Prostate gland (tissue), 2 donors: ENCODE measurements at regions not wholly inside any gene's neighbourhood (a gene's known extent, or its start where the extent isn't known, plus 50 kb on each side); places are given as distances from the start of the nearest gene placed in this dataset.

Source experiments
- POLR2AphosphoS5 ChIP-seq: sonication (generic); formaldehyde crosslinking; IDR thresholded peaks from one replicate; pipeline ENCODE4 v1.6.1; 2017; ENCODE audit warnings: antibody characterized with exemption
- TF ChIP-seq, protein P1 (sequence below), 4 experiments: fragments of 200-600 bp in 2 of 4; fragments of 450-650 bp in 2 of 4; sonication (generic) in 2 of 4; IDR thresholded peaks; 1 replicate in 3 of 4; 2 replicates in 1 of 4; pipeline ENCODE4 v1.5.1; 2016 to 2019; ENCODE audit warnings: antibody characterized with exemption in 4 of 4, mild to moderate bottlenecking in 2 of 4, moderate library complexity in 2 of 4

- TF ChIP-seq, protein P1, sequence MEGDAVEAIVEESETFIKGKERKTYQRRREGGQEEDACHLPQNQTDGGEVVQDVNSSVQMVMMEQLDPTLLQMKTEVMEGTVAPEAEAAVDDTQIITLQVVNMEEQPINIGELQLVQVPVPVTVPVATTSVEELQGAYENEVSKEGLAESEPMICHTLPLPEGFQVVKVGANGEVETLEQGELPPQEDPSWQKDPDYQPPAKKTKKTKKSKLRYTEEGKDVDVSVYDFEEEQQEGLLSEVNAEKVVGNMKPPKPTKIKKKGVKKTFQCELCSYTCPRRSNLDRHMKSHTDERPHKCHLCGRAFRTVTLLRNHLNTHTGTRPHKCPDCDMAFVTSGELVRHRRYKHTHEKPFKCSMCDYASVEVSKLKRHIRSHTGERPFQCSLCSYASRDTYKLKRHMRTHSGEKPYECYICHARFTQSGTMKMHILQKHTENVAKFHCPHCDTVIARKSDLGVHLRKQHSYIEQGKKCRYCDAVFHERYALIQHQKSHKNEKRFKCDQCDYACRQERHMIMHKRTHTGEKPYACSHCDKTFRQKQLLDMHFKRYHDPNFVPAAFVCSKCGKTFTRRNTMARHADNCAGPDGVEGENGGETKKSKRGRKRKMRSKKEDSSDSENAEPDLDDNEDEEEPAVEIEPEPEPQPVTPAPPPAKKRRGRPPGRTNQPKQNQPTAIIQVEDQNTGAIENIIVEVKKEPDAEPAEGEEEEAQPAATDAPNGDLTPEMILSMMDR (IDR thresholded peaks at IDR 0.05): no peak
- TF ChIP-seq POLR2AphosphoS5: no peak
Measured at GRCh38 chr11:79860336-79860735, 419.5 kb upstream of the TENM4 start.
